Fibroblast of lung (primary cell): ENCODE measurements at regions not wholly inside any gene's neighbourhood (a gene's known extent, or its start where the extent isn't known, plus 50 kb on each side); places are given as distances from the start of the nearest gene placed in this dataset.

ENCODE experiments used
- EZH2 ChIP-seq: IDR thresholded peaks from 2 replicates; pipeline ENCODE4 v1.5.1; 2012; ENCODE audit warnings: low read length, control low read depth, mild to moderate bottlenecking; ENCODE audit errors: missing control alignments
- TF ChIP-seq, protein P1 (sequence below), 2 donors: IDR thresholded peaks in 1 of 2; conservative IDR thresholded peaks in 1 of 2; 1 replicate in 1 of 2; 2 replicates in 1 of 2; pipeline ENCODE4 v1.5.1; 2011 to 2012; ENCODE audit warnings: low read length in 2 of 2, control low read depth in 1 of 2, inconsistent platforms in 1 of 2, low read depth in 1 of 2, mild to moderate bottlenecking in 1 of 2

GRCh38 chr2:100765481-100765880 lies 54.5 kb upstream of the NPAS2 start:
- no peak for TF ChIP-seq EZH2
- TF ChIP-seq, protein P1, sequence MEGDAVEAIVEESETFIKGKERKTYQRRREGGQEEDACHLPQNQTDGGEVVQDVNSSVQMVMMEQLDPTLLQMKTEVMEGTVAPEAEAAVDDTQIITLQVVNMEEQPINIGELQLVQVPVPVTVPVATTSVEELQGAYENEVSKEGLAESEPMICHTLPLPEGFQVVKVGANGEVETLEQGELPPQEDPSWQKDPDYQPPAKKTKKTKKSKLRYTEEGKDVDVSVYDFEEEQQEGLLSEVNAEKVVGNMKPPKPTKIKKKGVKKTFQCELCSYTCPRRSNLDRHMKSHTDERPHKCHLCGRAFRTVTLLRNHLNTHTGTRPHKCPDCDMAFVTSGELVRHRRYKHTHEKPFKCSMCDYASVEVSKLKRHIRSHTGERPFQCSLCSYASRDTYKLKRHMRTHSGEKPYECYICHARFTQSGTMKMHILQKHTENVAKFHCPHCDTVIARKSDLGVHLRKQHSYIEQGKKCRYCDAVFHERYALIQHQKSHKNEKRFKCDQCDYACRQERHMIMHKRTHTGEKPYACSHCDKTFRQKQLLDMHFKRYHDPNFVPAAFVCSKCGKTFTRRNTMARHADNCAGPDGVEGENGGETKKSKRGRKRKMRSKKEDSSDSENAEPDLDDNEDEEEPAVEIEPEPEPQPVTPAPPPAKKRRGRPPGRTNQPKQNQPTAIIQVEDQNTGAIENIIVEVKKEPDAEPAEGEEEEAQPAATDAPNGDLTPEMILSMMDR (conservative IDR thresholded peaks at IDR 0.05 in 1 of 2, IDR thresholded peaks at IDR 0.05 in 1 of 2; ENCODE audit: low read depth in 1 of 2, low read length in 2 of 2) = no peak
